Mesodermal cell (in vitro differentiated cells): ENCODE measurements at regions not wholly inside any gene's neighbourhood (a gene's known extent, or its start where the extent isn't known, plus 50 kb on each side); places are given as distances from the start of the nearest gene placed in this dataset.
"Not testable (repeated sequence)": the region's sequence is repeated elsewhere in the genome, so short reads cannot be mapped to it uniquely, and the experiment has no call there.

Experiments used
- H3K27ac ChIP-seq: 2 replicates; pipeline ENCODE4 v1.7.0; 2013; ENCODE audit warnings: mild to moderate bottlenecking, low read depth, low read length, moderate library complexity; ENCODE audit not compliant: severe bottlenecking
- H3K36me3 ChIP-seq: 2 replicates; pipeline ENCODE4 v1.7.1; 2013; ENCODE audit warnings: mild to moderate bottlenecking, low read length, moderate library complexity; ENCODE audit not compliant: control insufficient read depth, insufficient read depth
- H3K4me1 ChIP-seq: one replicate; pipeline ENCODE4 v1.7.1; 2013; ENCODE audit warnings: mild to moderate bottlenecking, low read length; ENCODE audit not compliant: insufficient read depth, control insufficient read depth, poor library complexity, severe bottlenecking
- H3K4me3 ChIP-seq: 2 replicates; pipeline ENCODE4 v1.7.0; 2013; ENCODE audit warnings: low read length, control low read depth, mild to moderate bottlenecking; ENCODE audit not compliant: insufficient read depth, poor library complexity, severe bottlenecking; ENCODE audit errors: extremely low read depth
- H3K9me3 ChIP-seq: 2 replicates; pipeline ENCODE4 v1.7.1; 2013; ENCODE audit warnings: mild to moderate bottlenecking, low read length, moderate library complexity; ENCODE audit not compliant: control insufficient read depth
- WGBS, 2 experiments: methylation state at CpG; one replicate each; pipeline ENCODE4 v1.1.5; 2013; ENCODE audit warnings: missing lambda C conversion rate in 2 of 2; ENCODE audit not compliant: insufficient coverage in 2 of 2; 5-methylcytosine and 5-hydroxymethylcytosine counted together

DNA sequence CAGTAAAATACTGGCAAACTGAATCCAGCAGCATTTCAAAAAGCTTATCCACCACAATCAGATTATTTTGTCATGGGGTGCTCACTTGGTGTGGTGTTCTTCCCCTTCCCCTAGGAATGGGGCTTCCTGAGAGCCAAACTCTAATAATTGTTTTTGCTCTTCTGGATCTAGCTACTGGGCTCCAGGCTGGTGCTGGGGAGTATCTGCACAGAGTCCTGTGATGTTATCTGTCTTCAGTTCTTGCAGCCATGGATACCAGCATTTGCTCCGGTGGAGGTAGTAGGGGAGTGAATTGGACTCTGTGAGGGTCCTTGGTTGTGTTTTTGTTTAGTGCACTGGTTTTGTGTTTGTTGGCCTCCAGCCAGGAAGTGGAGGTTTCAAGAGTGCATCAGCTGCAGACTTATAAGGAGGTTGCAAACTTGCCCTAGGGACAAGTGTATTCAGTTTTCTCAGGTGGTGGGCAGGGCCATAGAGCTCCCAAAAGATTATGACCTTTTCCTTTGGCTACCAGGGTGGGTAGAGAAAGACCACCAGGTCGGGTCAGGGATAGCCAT is 308.5 kb upstream of the MAGI2 start:
- no peak overlapping the region for H3K27ac ChIP-seq
- H3K36me3 ChIP-seq: no peaks in the 10 kb centered on the region
- no peaks in the 10 kb centered on the region for H3K4me1 ChIP-seq
- no peak overlapping the region for H3K4me3 ChIP-seq
- no peaks in the 10 kb centered on the region for H3K9me3 ChIP-seq
- WGBS, 2 experiments: 50 to 86% methylated on average over 1 of the region's 2 CpGs

DNA sequence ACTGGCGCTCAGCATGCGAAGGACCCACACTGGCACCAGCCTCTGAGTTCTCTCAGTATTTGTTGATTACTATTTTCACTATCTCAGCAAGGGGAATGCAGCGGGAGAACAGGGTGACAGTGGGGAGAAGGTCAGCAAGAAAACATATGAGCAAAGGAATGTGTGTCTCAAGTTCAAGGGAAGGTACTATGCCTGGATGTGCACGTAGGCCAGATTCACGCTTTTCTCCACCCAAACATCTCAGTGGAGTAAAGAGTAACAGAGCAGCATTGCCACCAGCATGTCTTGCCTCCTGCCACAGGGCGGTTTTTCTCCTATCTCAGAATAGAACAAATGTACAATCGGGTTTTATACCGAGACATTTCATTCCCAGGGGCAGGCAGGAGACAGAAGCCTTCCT is 297.5 kb upstream of the MAGI2 start:
- not testable (repeated sequence) for H3K4me1 ChIP-seq, H3K4me3 ChIP-seq, H3K27ac ChIP-seq, H3K9me3 ChIP-seq, H3K36me3 ChIP-seq
- 90 to 97% methylated on average over 4 to 7 of the region's 8 CpGs for WGBS, 2 experiments

GRCh38 chr7:79749856-79750255 is 296.4 kb upstream of the MAGI2 start:
- no peaks in the 10 kb centered on the region for H3K4me1 ChIP-seq
- H3K9me3 ChIP-seq: no peaks in the 10 kb centered on the region

DNA sequence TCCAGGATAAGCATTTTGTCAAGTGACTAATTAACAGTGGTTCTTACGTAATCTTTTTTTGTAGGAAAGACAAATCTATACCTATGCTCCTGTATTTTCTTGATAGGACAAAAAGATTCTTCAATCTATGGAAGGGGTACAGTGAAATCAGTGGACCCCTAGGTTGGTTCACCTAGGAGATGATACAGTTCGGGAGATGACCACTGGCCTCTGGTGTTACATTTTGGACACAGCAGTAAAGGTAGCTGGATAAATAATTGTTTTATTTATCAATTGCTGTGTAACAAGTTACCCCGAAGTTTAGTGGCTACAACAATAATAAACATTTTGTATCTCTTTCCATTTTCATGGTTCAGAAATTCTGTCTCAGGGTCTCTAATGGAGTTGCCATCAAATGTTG is 288.2 kb upstream of the MAGI2 start:
- WGBS, 2 experiments: 57 to 88% methylated on average over 1 of the region's 3 CpGs
- Histone ChIP-seq H3K36me3 (no peaks in the 10 kb centered on the region), H3K4me3 (no peak overlapping the region), H3K27ac (no peak overlapping the region), H3K4me1 (no peaks in the 10 kb centered on the region), H3K9me3 (no peaks in the 10 kb centered on the region)

More at GRCh38 chr7:79749856-79750255, 296.4 kb upstream of the MAGI2 start:
- H3K4me3 ChIP-seq: no peak overlapping the region
- no peaks in the 10 kb centered on the region for H3K36me3 ChIP-seq
- H3K27ac ChIP-seq: no peak overlapping the region

GRCh38 chr7:79740076-79740475 is 286.6 kb upstream of the MAGI2 start:
- H3K36me3 ChIP-seq: no peaks in the 10 kb centered on the region
- H3K27ac ChIP-seq: no peak overlapping the region
- no peak overlapping the region for H3K4me3 ChIP-seq
- no peaks in the 10 kb centered on the region for H3K9me3 ChIP-seq
- no peaks in the 10 kb centered on the region for H3K4me1 ChIP-seq
- WGBS, 2 experiments: 96 to 97% methylated on average over 21 to 22 of the region's 22 CpGs

DNA sequence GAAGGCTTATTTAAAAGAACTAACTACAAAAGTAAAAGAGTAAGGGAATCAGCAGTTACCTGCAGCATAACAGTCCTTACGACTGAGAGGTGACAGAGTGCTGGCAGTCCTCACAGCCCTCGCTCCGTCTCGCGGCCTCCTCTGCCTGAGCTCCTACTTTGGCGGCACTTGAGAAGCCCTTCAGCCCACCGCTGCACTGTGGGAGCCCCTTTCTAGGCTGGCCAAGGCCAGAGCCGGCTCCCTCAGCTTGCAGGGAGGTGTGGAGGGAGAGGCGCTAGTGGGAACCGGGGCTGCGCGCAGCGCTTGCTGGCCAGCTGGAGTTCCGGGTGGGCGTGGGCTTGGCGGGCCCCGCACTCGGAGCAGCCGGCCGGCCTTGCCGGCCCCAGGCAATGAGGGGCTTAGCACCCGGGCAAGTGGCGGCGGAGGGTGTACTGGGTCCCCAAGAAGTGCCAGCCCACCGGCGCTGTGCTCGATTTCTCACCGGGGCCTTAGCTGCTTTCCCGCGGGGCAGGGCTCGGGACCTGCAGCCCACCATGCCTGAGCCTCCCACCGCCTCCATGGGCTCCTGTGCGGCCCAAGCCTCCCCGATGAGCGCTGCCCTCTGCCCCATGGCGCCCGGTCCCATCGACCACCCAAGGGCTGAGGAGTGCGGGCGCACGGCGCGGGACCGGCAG is 285.7 kb upstream of the MAGI2 start:
- H3K9me3 ChIP-seq, H3K4me3 ChIP-seq, H3K27ac ChIP-seq, H3K4me1 ChIP-seq, H3K36me3 ChIP-seq: not testable (repeated sequence)
- 93 to 95% methylated on average over 27 of the region's 44 CpGs for WGBS, 2 experiments

DNA sequence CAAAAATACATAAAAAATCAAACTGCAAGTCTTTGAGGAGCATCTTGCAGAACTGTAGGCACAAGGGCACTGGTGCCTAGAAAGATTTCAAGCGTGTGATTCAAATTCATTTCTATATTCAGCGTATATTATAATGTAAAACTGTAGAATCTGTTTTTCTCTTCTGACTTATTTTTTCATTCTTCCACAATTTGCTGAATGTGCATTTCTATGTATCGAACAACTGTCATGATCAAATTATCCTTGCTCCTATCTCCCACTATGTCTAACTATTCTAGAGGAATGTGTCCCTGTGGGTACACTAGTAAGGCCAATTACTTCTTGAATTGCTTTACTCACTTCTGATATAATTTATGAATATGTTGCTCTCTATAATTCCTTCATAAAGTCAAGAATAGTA is 283.0 kb upstream of the MAGI2 start:
- H3K4me1 ChIP-seq: no peaks in the 10 kb centered on the region
- no peak overlapping the region for H3K27ac ChIP-seq
- no peaks in the 10 kb centered on the region for H3K9me3 ChIP-seq
- no peak overlapping the region for H3K4me3 ChIP-seq
- no peaks in the 10 kb centered on the region for H3K36me3 ChIP-seq
- no CpG with 5 or more reads among the region's 3 CpGs for WGBS, 2 experiments

GRCh38 chr7:79735012-79735411 is 281.5 kb upstream of the MAGI2 start:
- no peaks in the 10 kb centered on the region for H3K4me1 ChIP-seq
- no peaks in the 10 kb centered on the region for H3K9me3 ChIP-seq
- no peaks in the 10 kb centered on the region for H3K36me3 ChIP-seq
- no CpG with 5 or more reads among the region's 1 CpG for WGBS, 2 experiments
- H3K27ac ChIP-seq: no peak overlapping the region
- no peak overlapping the region for H3K4me3 ChIP-seq

DNA sequence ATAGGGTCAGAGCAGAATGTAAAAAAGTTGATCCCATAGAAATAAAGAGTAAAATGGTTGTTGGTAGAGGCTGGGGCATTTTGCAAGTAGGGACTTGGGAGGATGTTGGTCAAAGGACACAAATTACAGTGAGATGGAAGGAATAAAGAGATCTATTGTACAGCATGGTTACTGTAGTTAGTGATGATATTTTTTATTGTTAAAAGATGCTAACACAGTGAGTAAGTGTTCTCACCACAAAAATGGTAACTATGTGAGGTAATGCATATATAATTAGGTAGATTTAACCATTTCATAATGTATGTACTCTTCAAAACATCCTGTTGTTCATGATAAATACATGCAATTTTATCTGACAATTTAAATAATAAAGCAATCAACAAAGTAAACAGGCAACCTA is 280.7 kb upstream of the MAGI2 start:
- H3K27ac ChIP-seq: no peak overlapping the region
- H3K9me3 ChIP-seq: no peaks in the 10 kb centered on the region
- H3K4me1 ChIP-seq: no peaks in the 10 kb centered on the region
- no peak overlapping the region for H3K4me3 ChIP-seq
- H3K36me3 ChIP-seq: no peaks in the 10 kb centered on the region

- WGBS, 2 experiments: 100% methylated on average over 1 of the region's 2 CpGs; no CpG with 5 or more reads in 1 of the 2 experiments
- no peaks in the 10 kb centered on the region for H3K4me1 ChIP-seq
- H3K4me3 ChIP-seq: no peak overlapping the region
- no peaks in the 10 kb centered on the region for H3K9me3 ChIP-seq
- H3K36me3 ChIP-seq: no peaks in the 10 kb centered on the region
- no peak overlapping the region for H3K27ac ChIP-seq
These were observed 279.1 kb upstream of the MAGI2 start for GRCh38 chr7:79732535-79732934.

DNA sequence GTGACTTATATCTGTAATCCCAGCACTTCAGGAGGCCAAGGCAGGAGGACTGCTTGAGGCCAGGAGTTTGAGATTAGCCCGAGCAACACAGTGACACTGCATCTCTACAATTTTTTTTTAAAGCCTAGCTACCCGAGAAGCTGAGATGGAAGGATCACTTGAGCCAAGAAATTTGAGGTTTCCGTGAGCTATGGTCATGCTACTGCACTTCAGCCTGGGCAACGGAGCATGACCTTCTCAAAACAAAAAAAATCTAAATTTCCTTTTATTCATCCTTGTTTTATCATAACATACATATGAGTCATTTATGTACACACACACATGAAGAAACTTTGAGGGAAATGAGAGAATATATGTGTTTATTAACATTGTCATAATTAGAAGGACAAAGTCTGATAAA is 277.5 kb upstream of the MAGI2 start:
- Histone ChIP-seq H3K27ac (no peak overlapping the region), H3K4me3 (no peak overlapping the region), H3K36me3 (no peaks in the 10 kb centered on the region), H3K4me1 (no peaks in the 10 kb centered on the region), H3K9me3 (no peaks in the 10 kb centered on the region)
- WGBS, 2 experiments: 83 to 89% methylated on average over 1 to 2 of the region's 4 CpGs
